ENCODE measurements at regions not wholly inside any gene's neighbourhood (a gene's known extent, or its start where the extent isn't known, plus 50 kb on each side); places are given as distances from the start of the nearest gene placed in this dataset.

GRCh38 chr10:123606006-123606405, 60.1 kb upstream of the GPR26 start (continued):
- no peak for TF ChIP-seq SAP30 (IDR thresholded peaks at IDR 0.05; ENCODE audit: insufficient read depth, insufficient replicate concordance, low read length)

Measured in H1 (cell line).